DND-41 (cell line): ENCODE measurements at regions not wholly inside any gene's neighbourhood (a gene's known extent, or its start where the extent isn't known, plus 50 kb on each side); places are given as distances from the start of the nearest gene placed in this dataset.

Source experiments
- ATAC-seq: fragments of 200-7000 bp; cut with Tn5 transposase; 3 replicates; pipeline ENCODE4 v1.9.1; 2021; ENCODE audit warnings: low read depth; ENCODE audit not compliant: insufficient read depth
- DNase-seq: peaks from one replicate; pipeline ENCODE4 v3.0.0-alpha.2; 2020
- H2AFZ ChIP-seq: 2 replicates; pipeline ENCODE4 v1.6.0; 2012; ENCODE audit warnings: low read depth, low read length
- H3K27ac ChIP-seq: 2 replicates; pipeline ENCODE4 v1.5.1; 2012; ENCODE audit warnings: low read length, inconsistent platforms
- H3K27me3 ChIP-seq: fragments of 200-600 bp; sonication (generic); 2 replicates; pipeline ENCODE4 v1.6.0; 2012; ENCODE audit warnings: low read length, mild to moderate bottlenecking, inconsistent platforms; ENCODE audit not compliant: insufficient read depth, poor library complexity
- H3K36me3 ChIP-seq: 2 replicates; pipeline ENCODE4 v1.5.1; 2012; ENCODE audit warnings: low read length, inconsistent platforms; ENCODE audit not compliant: insufficient read depth
- H3K4me1 ChIP-seq: 2 replicates; pipeline ENCODE4 v1.5.1; 2012; ENCODE audit warnings: mild to moderate bottlenecking, low read length; ENCODE audit not compliant: insufficient read depth
- H3K4me2 ChIP-seq: 2 replicates; pipeline ENCODE4 v1.6.0; 2012; ENCODE audit warnings: mild to moderate bottlenecking, moderate library complexity, low read length, inconsistent platforms; ENCODE audit not compliant: insufficient read depth
- H3K4me3 ChIP-seq, 2 experiments: fragments of 200-600 bp in 1 of 2; shearing (Covaris generic) in 1 of 2; 2 replicates each; pipeline ENCODE4 v1.5.1; 2012 to 2016; ENCODE audit warnings: inconsistent platforms in 2 of 2, low read length in 2 of 2, mild to moderate bottlenecking in 2 of 2, low read depth in 1 of 2, moderate library complexity in 1 of 2
- H3K79me2 ChIP-seq: 2 replicates; pipeline ENCODE4 v1.6.0; 2012; ENCODE audit warnings: low read length, inconsistent platforms; ENCODE audit not compliant: insufficient read depth
- H3K9ac ChIP-seq: 2 replicates; pipeline ENCODE4 v1.6.0; 2012; ENCODE audit warnings: low read depth, mild to moderate bottlenecking, inconsistent platforms, low read length, moderate library complexity
- H3K9me3 ChIP-seq: 2 replicates; pipeline ENCODE4 v1.5.1; 2012; ENCODE audit warnings: low read length, moderate library complexity, mild to moderate bottlenecking, inconsistent platforms; ENCODE audit not compliant: insufficient read depth, severe bottlenecking
- H4K20me1 ChIP-seq: 2 replicates; pipeline ENCODE4 v1.6.0; 2012; ENCODE audit warnings: low read length; ENCODE audit not compliant: insufficient read depth
- CTCF ChIP-seq: IDR thresholded peaks from 2 replicates; pipeline ENCODE4 v1.5.1; 2012; ENCODE audit warnings: borderline replicate concordance, low read length, moderate library complexity, mild to moderate bottlenecking; ENCODE audit not compliant: poor library complexity, severe bottlenecking; ENCODE audit errors: extremely low read depth
- EZH2 ChIP-seq: IDR thresholded peaks from 3 replicates; pipeline ENCODE4 v1.6.1; 2012; ENCODE audit warnings: borderline replicate concordance, low read depth, mild to moderate bottlenecking, moderate library complexity, low read length, inconsistent platforms; ENCODE audit not compliant: severe bottlenecking

- DNase-seq: no peak
- H3K79me2 ChIP-seq: no peaks in the 10 kb centered on the region
- no peak overlapping the region for H2AFZ ChIP-seq
- H3K27me3 ChIP-seq: no peaks in the 10 kb centered on the region
- no peak for ATAC-seq
- H3K4me2 ChIP-seq: no peak overlapping the region
- H3K36me3 ChIP-seq: no peaks in the 10 kb centered on the region
- no peaks in the 10 kb centered on the region for H3K4me1 ChIP-seq
- H3K27ac ChIP-seq: no peak overlapping the region
- no peak for TF ChIP-seq EZH2
- no peak for TF ChIP-seq CTCF
- H3K4me3 ChIP-seq: no peak overlapping the region
- no peaks in the 10 kb centered on the region for H3K9me3 ChIP-seq
- H4K20me1 ChIP-seq: no peaks in the 10 kb centered on the region
- no peak overlapping the region for H3K9ac ChIP-seq
These were observed 189.4 kb downstream of the QDPR start for GRCh38 chr4:17322514-17322913.

GRCh38 chr4:17320046-17320445 lies 191.8 kb downstream of the QDPR start:
- H3K27me3 ChIP-seq: no peaks in the 10 kb centered on the region
- no peaks in the 10 kb centered on the region for H3K79me2 ChIP-seq
- no peaks in the 10 kb centered on the region for H3K9me3 ChIP-seq
- no peak for ATAC-seq
- H3K4me1 ChIP-seq: no peaks in the 10 kb centered on the region
- no peak overlapping the region for H3K4me2 ChIP-seq
- H3K36me3 ChIP-seq: no peaks in the 10 kb centered on the region
- H4K20me1 ChIP-seq: no peaks in the 10 kb centered on the region
- no peak overlapping the region for H3K9ac ChIP-seq
- TF ChIP-seq CTCF: no peak
- TF ChIP-seq EZH2: no peak
- DNase-seq: no peak
- no peak overlapping the region for H3K4me3 ChIP-seq
- no peak overlapping the region for H3K27ac ChIP-seq
- H2AFZ ChIP-seq: no peak overlapping the region

- DNase-seq (no peak), ATAC-seq (no peak)
- H3K27ac ChIP-seq: no peak overlapping the region
- no peak overlapping the region for H2AFZ ChIP-seq
- H3K9ac ChIP-seq: no peak overlapping the region
- H3K4me1 ChIP-seq: no peaks in the 10 kb centered on the region
- H3K79me2 ChIP-seq: no peaks in the 10 kb centered on the region
- H3K36me3 ChIP-seq: no peaks in the 10 kb centered on the region
- no peak for TF ChIP-seq CTCF
- TF ChIP-seq EZH2: no peak
- H3K4me2 ChIP-seq: no peak overlapping the region
- H3K4me3 ChIP-seq: no peak overlapping the region
- H3K9me3 ChIP-seq: no peaks in the 10 kb centered on the region
- no peaks in the 10 kb centered on the region for H3K27me3 ChIP-seq
- no peaks in the 10 kb centered on the region for H4K20me1 ChIP-seq
These were observed 194.4 kb downstream of the QDPR start for GRCh38 chr4:17317526-17317925.

- Histone ChIP-seq H3K27me3 (no peaks in the 10 kb centered on the region), H3K36me3 (no peaks in the 10 kb centered on the region), H3K27ac (no peak overlapping the region), H2AFZ (no peak overlapping the region), H3K4me1 (no peaks in the 10 kb centered on the region), H4K20me1 (no peaks in the 10 kb centered on the region), H3K9me3 (no peaks in the 10 kb centered on the region), H3K79me2 (no peaks in the 10 kb centered on the region), H3K4me3 (no peak overlapping the region), H3K9ac (no peak overlapping the region), H3K4me2 (no peak overlapping the region)
- TF ChIP-seq CTCF (no peak), EZH2 (no peak)
- ATAC-seq: no peak
- no peak for DNase-seq
These were observed 195.3 kb downstream of the QDPR start for GRCh38 chr4:17316566-17316965.
